RWPE2 (cell line): ENCODE measurements at regions not wholly inside any gene's neighbourhood (a gene's known extent, or its start where the extent isn't known, plus 50 kb on each side); places are given as distances from the start of the nearest gene placed in this dataset.

Source experiments
- ATAC-seq: fragments of 200-7000 bp; cut with Tn5 transposase; 3 replicates; pipeline ENCODE4 v1.9.1; 2021; ENCODE audit warnings: low read depth
- DNase-seq: peaks from one replicate; pipeline ENCODE4 v3.0.0-alpha.2; 2020; ENCODE audit warnings: low spot score
- H3K27ac ChIP-seq: fragments of 450-650 bp; 2 replicates; pipeline ENCODE4 v1.5.1; 2017; ENCODE audit warnings: mild to moderate bottlenecking; ENCODE audit not compliant: poor library complexity, severe bottlenecking
- H3K27me3 ChIP-seq: fragments of 250-450 bp; sonication (Bioruptor Pico); 2 replicates; pipeline ENCODE4 v1.5.1; 2021; ENCODE audit warnings: mild to moderate bottlenecking, moderate library complexity; ENCODE audit not compliant: insufficient read depth, poor library complexity, severe bottlenecking
- H3K36me3 ChIP-seq: fragments of 250-450 bp; sonication (Bioruptor Pico); 2 replicates; pipeline ENCODE4 v1.5.1; 2020; ENCODE audit warnings: low read depth, mild to moderate bottlenecking, moderate library complexity
- H3K4me1 ChIP-seq: fragments of 250-450 bp; sonication (Bioruptor Pico); 2 replicates; pipeline ENCODE4 v1.5.1; 2021; ENCODE audit warnings: mild to moderate bottlenecking, moderate library complexity; ENCODE audit not compliant: insufficient read depth, poor library complexity, severe bottlenecking
- H3K4me3 ChIP-seq: fragments of 250-450 bp; sonication (Bioruptor Pico); 2 replicates; pipeline ENCODE4 v1.5.1; 2021; ENCODE audit warnings: mild to moderate bottlenecking, moderate library complexity; ENCODE audit not compliant: severe bottlenecking
- H3K9me3 ChIP-seq: fragments of 250-450 bp; sonication (Bioruptor Pico); 2 replicates; pipeline ENCODE4 v1.5.1; 2021; ENCODE audit warnings: mild to moderate bottlenecking, moderate library complexity; ENCODE audit not compliant: severe bottlenecking
- TF ChIP-seq, protein P1 (sequence below): fragments of 450-650 bp; IDR thresholded peaks from one replicate; pipeline ENCODE4 v1.5.1; 2017; ENCODE audit warnings: mild to moderate bottlenecking, moderate library complexity; ENCODE audit not compliant: poor library complexity, severe bottlenecking

DNA sequence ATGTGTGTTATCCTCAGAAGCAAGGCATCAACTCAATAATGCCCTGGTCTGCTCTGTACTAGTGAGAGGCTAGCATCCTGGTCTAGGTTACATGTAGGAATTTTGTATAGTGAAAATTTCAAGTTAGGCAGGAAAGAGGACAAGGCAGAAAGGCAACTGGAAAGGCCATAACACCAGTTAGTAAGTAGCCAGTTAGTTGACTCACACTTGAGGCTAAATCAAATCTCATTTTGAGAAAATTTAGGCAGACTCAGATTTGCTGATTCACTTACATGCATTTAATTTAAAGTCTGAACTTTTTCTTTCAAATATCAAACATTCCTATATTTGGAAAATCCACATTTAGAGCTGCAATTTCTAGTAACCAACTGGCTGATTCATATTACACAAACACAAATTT lies 184.5 kb upstream of the TCF21 start:
- Histone ChIP-seq H3K27me3 (no peaks in the 10 kb centered on the region), H3K4me3 (no peak overlapping the region), H3K9me3 (no peaks in the 10 kb centered on the region), H3K27ac (peak overlapping the region; percentile 64), H3K36me3 (no peaks in the 10 kb centered on the region), H3K4me1 (peaks cover 36% of the 10 kb centered on the region)
- TF ChIP-seq, protein P1, sequence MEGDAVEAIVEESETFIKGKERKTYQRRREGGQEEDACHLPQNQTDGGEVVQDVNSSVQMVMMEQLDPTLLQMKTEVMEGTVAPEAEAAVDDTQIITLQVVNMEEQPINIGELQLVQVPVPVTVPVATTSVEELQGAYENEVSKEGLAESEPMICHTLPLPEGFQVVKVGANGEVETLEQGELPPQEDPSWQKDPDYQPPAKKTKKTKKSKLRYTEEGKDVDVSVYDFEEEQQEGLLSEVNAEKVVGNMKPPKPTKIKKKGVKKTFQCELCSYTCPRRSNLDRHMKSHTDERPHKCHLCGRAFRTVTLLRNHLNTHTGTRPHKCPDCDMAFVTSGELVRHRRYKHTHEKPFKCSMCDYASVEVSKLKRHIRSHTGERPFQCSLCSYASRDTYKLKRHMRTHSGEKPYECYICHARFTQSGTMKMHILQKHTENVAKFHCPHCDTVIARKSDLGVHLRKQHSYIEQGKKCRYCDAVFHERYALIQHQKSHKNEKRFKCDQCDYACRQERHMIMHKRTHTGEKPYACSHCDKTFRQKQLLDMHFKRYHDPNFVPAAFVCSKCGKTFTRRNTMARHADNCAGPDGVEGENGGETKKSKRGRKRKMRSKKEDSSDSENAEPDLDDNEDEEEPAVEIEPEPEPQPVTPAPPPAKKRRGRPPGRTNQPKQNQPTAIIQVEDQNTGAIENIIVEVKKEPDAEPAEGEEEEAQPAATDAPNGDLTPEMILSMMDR = no peak
- DNase-seq = no peak
- ATAC-seq = no peak

GRCh38 chr6:133705066-133705465 lies 183.8 kb upstream of the TCF21 start:
- TF ChIP-seq, protein P1 = no peak
- H3K4me3 ChIP-seq = no peak overlapping the region
- peak; percentile 69 for ATAC-seq

GRCh38 chr6:133705731-133706130 lies 183.2 kb upstream of the TCF21 start:
- peak; percentile 89 for ATAC-seq
- TF ChIP-seq, protein P1 = no peak
- H3K27me3 ChIP-seq = no peaks in the 10 kb centered on the region
- H3K9me3 ChIP-seq = no peaks in the 10 kb centered on the region
- no peak overlapping the region for H3K4me3 ChIP-seq
- DNase-seq = no peak
- peak overlapping the region; percentile 64 for H3K27ac ChIP-seq
- H3K4me1 ChIP-seq = peaks cover 36% of the 10 kb centered on the region
- H3K36me3 ChIP-seq = no peaks in the 10 kb centered on the region

More at GRCh38 chr6:133705066-133705465, 183.8 kb upstream of the TCF21 start:
- Histone ChIP-seq H3K27me3 (no peaks in the 10 kb centered on the region), H3K4me1 (peaks cover 36% of the 10 kb centered on the region), H3K9me3 (no peaks in the 10 kb centered on the region), H3K36me3 (no peaks in the 10 kb centered on the region), H3K27ac (peak overlapping the region; percentile 64)
- no peak for DNase-seq

GRCh38 chr6:133707456-133707855 lies 181.5 kb upstream of the TCF21 start:
- TF ChIP-seq, protein P1 = no peak
- peak overlapping the region; percentile 64 for H3K27ac ChIP-seq
- H3K36me3 ChIP-seq = no peaks in the 10 kb centered on the region
- H3K4me1 ChIP-seq = peaks cover 36% of the 10 kb centered on the region
- H3K9me3 ChIP-seq = no peaks in the 10 kb centered on the region
- ATAC-seq = peak; percentile 39
- DNase-seq = no peak
- no peaks in the 10 kb centered on the region for H3K27me3 ChIP-seq
- no peak overlapping the region for H3K4me3 ChIP-seq

DNA sequence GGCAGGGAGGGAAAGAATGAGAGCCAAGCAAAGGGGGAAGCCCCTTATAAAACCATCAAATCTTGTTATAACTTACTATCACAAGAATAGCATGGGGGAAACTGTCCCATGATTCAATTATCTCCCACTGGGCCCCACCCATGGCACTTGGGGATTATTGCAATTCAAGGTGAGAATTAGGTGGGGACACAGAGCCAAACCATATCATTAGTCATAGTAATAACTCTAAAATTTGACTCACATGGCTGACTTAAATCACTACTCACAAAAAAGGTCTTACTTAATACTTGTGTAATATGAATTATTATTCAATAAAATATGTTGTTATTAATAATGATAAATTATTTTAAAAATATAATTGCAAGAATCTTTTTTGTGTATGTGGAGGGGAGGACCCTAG lies 178.1 kb upstream of the TCF21 start:
- H3K4me1 ChIP-seq = peaks cover 23% of the 10 kb centered on the region
- ATAC-seq (no peak), DNase-seq (no peak)
- TF ChIP-seq, protein P1 = no peak
- H3K4me3 ChIP-seq = no peak overlapping the region
- H3K27ac ChIP-seq = no peak overlapping the region
- no peaks in the 10 kb centered on the region for H3K36me3 ChIP-seq
- no peaks in the 10 kb centered on the region for H3K9me3 ChIP-seq
- H3K27me3 ChIP-seq = no peaks in the 10 kb centered on the region
